ENCODE measurements at regions not wholly inside any gene's neighbourhood (a gene's known extent, or its start where the extent isn't known, plus 50 kb on each side); places are given as distances from the start of the nearest gene placed in this dataset.

- Histone ChIP-seq H3K4me3 (no peak overlapping the region), H3K27me3 (replicated peaks in 1 of 7) (no peaks in the 10 kb centered on the region), H3K9me3 (peaks cover 0 to 79% (median 24%) of the 10 kb centered on the region in 8 donors), H3K27ac (no peak overlapping the region), H3K4me1 (no peaks in the 10 kb centered on the region), H3K36me3 (no peaks in the 10 kb centered on the region)
- no peak for DNase-seq
- TF ChIP-seq CTCF (IDR thresholded peaks at IDR 0.05 in 8 of 11, conservative IDR thresholded peaks at IDR 0.05 in 3 of 11) (no peak), POLR2A (IDR thresholded peaks at IDR 0.05) (no peak), POLR2AphosphoS5 (IDR thresholded peaks at IDR 0.05) (no peak)
- WGBS, 5 donors: 39 to 64% (median 52%) methylated on average over 2 of the region's 2 CpGs
- intact Hi-C loops (cut with DNase I; ENCODE audit: low total_unique reads): no loop called here
These were observed 631.4 kb downstream of the ACTR3B start for GRCh38 chr7:153390955-153391354.

GRCh38 chr7:153392726-153393125 lies 633.2 kb downstream of the ACTR3B start:
- Histone ChIP-seq H3K9me3 (peaks cover 0 to 78% (median 24%) of the 10 kb centered on the region in 8 donors), H3K4me1 (no peaks in the 10 kb centered on the region), H3K27ac (no peak overlapping the region), H3K4me3 (no peak overlapping the region), H3K27me3 (replicated peaks in 1 of 7) (no peaks in the 10 kb centered on the region), H3K36me3 (no peaks in the 10 kb centered on the region)
- TF ChIP-seq POLR2AphosphoS5 (IDR thresholded peaks at IDR 0.05) (no peak), CTCF (IDR thresholded peaks at IDR 0.05 in 8 of 11, conservative IDR thresholded peaks at IDR 0.05 in 3 of 11) (no peak), POLR2A (IDR thresholded peaks at IDR 0.05) (no peak)
- no peak for DNase-seq
- intact Hi-C loops (cut with DNase I; ENCODE audit: low total_unique reads): no loop called here

GRCh38 chr7:153393666-153394065 lies 634.1 kb downstream of the ACTR3B start:
- no peak overlapping the region for H3K27ac ChIP-seq
- TF ChIP-seq CTCF (IDR thresholded peaks at IDR 0.05 in 8 of 11, conservative IDR thresholded peaks at IDR 0.05 in 3 of 11) (no peak), POLR2A (IDR thresholded peaks at IDR 0.05) (no peak), POLR2AphosphoS5 (IDR thresholded peaks at IDR 0.05) (no peak)
- peaks cover 0 to 71% (median 24%) of the 10 kb centered on the region in 8 donors for H3K9me3 ChIP-seq
- 75 to 92% (median 85%) methylated on average over 3 of the region's 3 CpGs for WGBS, 5 donors
- intact Hi-C loops (cut with DNase I; ENCODE audit: low total_unique reads): no loop called here
- DNase-seq: no peak
- H3K36me3 ChIP-seq: no peaks in the 10 kb centered on the region
- H3K4me3 ChIP-seq: no peak overlapping the region
- H3K27me3 ChIP-seq (replicated peaks in 1 of 7): no peaks in the 10 kb centered on the region
- no peaks in the 10 kb centered on the region for H3K4me1 ChIP-seq

- H3K4me3 ChIP-seq: no peak overlapping the region
- peaks cover 0 to 44% (median 19%) of the 10 kb centered on the region in 8 donors for H3K9me3 ChIP-seq
- no peaks in the 10 kb centered on the region for H3K27me3 ChIP-seq (replicated peaks in 1 of 7)
- no peak for TF ChIP-seq POLR2AphosphoS5 (IDR thresholded peaks at IDR 0.05)
- TF ChIP-seq POLR2A (IDR thresholded peaks at IDR 0.05): no peak
- TF ChIP-seq CTCF (IDR thresholded peaks at IDR 0.05 in 8 of 11, conservative IDR thresholded peaks at IDR 0.05 in 3 of 11): no peak
- no peaks in the 10 kb centered on the region for H3K36me3 ChIP-seq
- intact Hi-C loops (cut with DNase I; ENCODE audit: low total_unique reads): no loop called here
- DNase-seq: no peak
- H3K27ac ChIP-seq: no peak overlapping the region
- 79 to 91% (median 88%) methylated on average over 2 of the region's 2 CpGs for WGBS, 5 donors
- no peaks in the 10 kb centered on the region for H3K4me1 ChIP-seq
These were observed 636.9 kb downstream of the ACTR3B start for GRCh38 chr7:153396475-153396874.

All from spleen (tissue), 11 donors.